ENCODE measurements at regions not wholly inside any gene's neighbourhood (a gene's known extent, or its start where the extent isn't known, plus 50 kb on each side); places are given as distances from the start of the nearest gene placed in this dataset.
A peak's percentile ranks its signal among the peaks of the same experiment; 100 is the strongest.

DNA sequence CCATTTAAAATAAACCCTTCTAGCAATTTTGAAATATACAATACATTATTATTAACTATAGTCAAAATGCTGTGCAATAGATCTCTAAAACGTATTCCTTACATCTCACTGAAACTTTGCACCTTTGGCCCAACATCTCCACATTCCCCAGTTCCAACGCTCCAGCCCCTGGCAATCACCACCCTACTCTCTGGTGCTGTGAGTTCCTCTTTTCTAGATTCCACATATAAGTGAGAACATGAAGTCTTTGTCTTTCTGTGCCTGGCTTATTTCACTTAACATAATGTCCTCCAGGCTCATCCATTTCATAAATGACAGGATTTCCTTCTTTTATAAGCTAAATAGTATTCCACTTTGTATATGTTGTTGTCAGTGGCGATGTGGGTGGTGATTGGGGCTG lies 194.7 kb upstream of the RTL1 start:
- H3K36me3 ChIP-seq (ENCODE audit: control insufficient read depth, insufficient read depth, low read length), result no peaks in the 10 kb centered on the region
- no peaks in the 10 kb centered on the region for H3K27me3 ChIP-seq (ENCODE audit: control insufficient read depth, insufficient read depth, low read length)
- H3K4me3 ChIP-seq (ENCODE audit: low read depth, low read length), result no peak overlapping the region
- TF ChIP-seq CTCF (IDR thresholded peaks at IDR 0.05; ENCODE audit: insufficient read depth, low read length, poor library complexity, severe bottlenecking), result no peak
- no peak for DNase-seq (ENCODE audit: low read depth)

- DNase-seq (ENCODE audit: low read depth), result no peak
- TF ChIP-seq CTCF (IDR thresholded peaks at IDR 0.05; ENCODE audit: insufficient read depth, low read length, poor library complexity, severe bottlenecking), result no peak
- H3K27me3 ChIP-seq (ENCODE audit: control insufficient read depth, insufficient read depth, low read length), result no peaks in the 10 kb centered on the region
- no peak overlapping the region for H3K4me3 ChIP-seq (ENCODE audit: low read depth, low read length)
- no peaks in the 10 kb centered on the region for H3K36me3 ChIP-seq (ENCODE audit: control insufficient read depth, insufficient read depth, low read length)
These were observed 195.1 kb upstream of the RTL1 start for GRCh38 chr14:101098641-101099040.

DNA sequence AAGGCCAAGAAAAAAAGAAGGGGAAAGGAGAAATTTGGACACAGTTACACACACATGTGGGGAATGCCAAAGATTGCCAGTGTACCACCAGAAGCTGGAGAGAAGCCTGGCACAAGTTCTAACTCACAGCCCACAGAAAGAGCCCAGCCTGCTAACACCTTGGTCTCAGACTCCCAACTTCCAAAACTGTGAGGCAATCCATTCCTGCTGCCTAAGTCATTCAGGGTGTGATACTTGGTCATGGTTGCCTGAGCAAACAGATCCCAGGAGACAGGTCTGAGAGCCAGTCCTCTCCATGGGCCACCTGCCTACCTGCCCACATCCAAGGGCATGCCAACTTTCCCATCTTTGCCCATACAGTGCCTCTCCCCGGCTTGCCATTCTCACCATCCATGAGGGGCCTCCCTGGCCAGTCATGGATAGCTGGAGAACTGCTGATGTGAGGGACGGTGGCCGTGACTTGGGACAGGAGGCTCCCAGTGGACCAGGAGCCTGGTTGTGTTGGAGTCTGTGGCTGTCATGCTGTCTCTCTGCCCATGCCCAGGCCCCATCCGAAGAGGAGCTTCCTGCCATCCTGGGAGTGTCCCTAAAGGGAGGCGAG lies 198.0 kb upstream of the RTL1 start:
- no peak for TF ChIP-seq CTCF (IDR thresholded peaks at IDR 0.05; ENCODE audit: insufficient read depth, low read length, poor library complexity, severe bottlenecking)
- Histone ChIP-seq H3K36me3 (ENCODE audit: control insufficient read depth, insufficient read depth, low read length) (no peaks in the 10 kb centered on the region), H3K4me3 (ENCODE audit: low read depth, low read length) (no peak overlapping the region), H3K27me3 (ENCODE audit: control insufficient read depth, insufficient read depth, low read length) (no peaks in the 10 kb centered on the region)
- peak; percentile 82 for DNase-seq (ENCODE audit: low read depth)

DNA sequence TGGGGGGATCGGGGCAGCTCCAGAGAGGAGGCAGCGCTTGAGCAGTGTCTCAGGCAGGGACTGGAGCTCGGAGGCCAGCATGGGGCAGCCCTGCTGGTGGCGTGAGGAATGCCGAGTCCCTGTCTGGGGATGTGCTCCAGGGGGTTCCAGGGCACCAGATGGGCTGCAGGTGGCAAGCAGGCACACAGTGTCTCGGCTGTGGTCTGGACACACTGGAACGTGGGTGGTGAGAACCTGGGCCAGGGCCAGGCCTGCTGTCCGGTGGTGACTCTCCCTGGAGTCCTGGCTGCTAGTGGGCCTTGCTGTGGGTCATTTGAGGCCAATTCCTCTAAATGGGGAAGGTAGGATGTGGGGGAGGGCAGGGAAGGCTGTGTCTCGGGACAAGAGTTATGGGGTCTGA lies 199.4 kb upstream of the RTL1 start:
- Histone ChIP-seq H3K27me3 (ENCODE audit: control insufficient read depth, insufficient read depth, low read length) (no peaks in the 10 kb centered on the region), H3K4me3 (ENCODE audit: low read depth, low read length) (no peak overlapping the region), H3K36me3 (ENCODE audit: control insufficient read depth, insufficient read depth, low read length) (no peaks in the 10 kb centered on the region)
- DNase-seq (ENCODE audit: low read depth), result no peak
- no peak for TF ChIP-seq CTCF (IDR thresholded peaks at IDR 0.05; ENCODE audit: insufficient read depth, low read length, poor library complexity, severe bottlenecking)

DNA sequence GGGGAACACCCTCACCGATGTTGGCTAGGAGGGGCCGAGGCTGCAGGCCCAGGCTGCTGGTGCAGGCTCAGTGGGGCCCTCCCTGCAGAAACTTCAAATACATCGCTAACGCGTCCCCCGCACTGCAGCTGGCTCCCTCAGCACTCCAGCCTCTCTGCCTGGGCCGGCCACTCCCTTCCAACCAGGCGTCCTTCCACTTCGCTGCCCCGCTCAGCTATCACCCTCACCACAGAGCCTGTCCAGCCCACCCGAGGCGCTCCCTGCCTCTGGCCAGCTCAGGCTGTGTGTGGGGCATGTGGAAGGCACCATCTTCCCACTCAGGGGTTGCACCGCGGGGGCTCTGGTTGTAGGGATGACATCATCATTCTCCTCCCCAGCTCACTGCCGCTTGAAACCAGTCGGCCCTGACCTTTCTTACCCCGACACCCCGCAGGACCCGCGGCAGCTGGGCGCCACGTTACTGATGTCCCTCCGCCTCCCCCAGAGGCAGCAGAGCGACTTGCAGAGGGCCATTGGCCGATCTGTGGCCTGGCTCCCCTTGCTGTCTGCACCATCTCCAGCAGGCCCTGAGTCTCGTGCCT lies 199.9 kb upstream of the RTL1 start:
- TF ChIP-seq CTCF (IDR thresholded peaks at IDR 0.05; ENCODE audit: insufficient read depth, low read length, poor library complexity, severe bottlenecking), result no peak
- Histone ChIP-seq H3K4me3 (ENCODE audit: low read depth, low read length) (no peak overlapping the region), H3K27me3 (ENCODE audit: control insufficient read depth, insufficient read depth, low read length) (no peaks in the 10 kb centered on the region), H3K36me3 (ENCODE audit: control insufficient read depth, insufficient read depth, low read length) (no peaks in the 10 kb centered on the region)
- DNase-seq (ENCODE audit: low read depth), result no peak

- Histone ChIP-seq H3K36me3 (ENCODE audit: control insufficient read depth, insufficient read depth, low read length) (no peaks in the 10 kb centered on the region), H3K4me3 (ENCODE audit: low read depth, low read length) (no peak overlapping the region), H3K27me3 (ENCODE audit: control insufficient read depth, insufficient read depth, low read length) (no peaks in the 10 kb centered on the region)
- no peak for DNase-seq (ENCODE audit: low read depth)
- no peak for TF ChIP-seq CTCF (IDR thresholded peaks at IDR 0.05; ENCODE audit: insufficient read depth, low read length, poor library complexity, severe bottlenecking)
These were observed 201.0 kb upstream of the RTL1 start for GRCh38 chr14:101104485-101104884.

Measured in kidney epithelial cell (primary cell).